Kidney (tissue), 13 donors: ENCODE measurements at regions not wholly inside any gene's neighbourhood (a gene's known extent, or its start where the extent isn't known, plus 50 kb on each side); places are given as distances from the start of the nearest gene placed in this dataset.

Source experiments
- DNase-seq, 5 donors: peaks; one replicate each; pipeline ENCODE4 v3.0.0-alpha.2; 2013 to 2020
- FAIRE-seq: peaks from 2 replicates; lab custom pipeline; 2012; peaks lifted over from hg19 to GRCh38; lab: Jason Lieb, UNC
- H3K27ac ChIP-seq, 2 donors: one replicate each; pipeline ENCODE4 v1.7.0; 2013; ENCODE audit warnings: low read depth in 2 of 2, low read length in 2 of 2, inconsistent platforms in 1 of 2
- H3K27me3 ChIP-seq: one replicate; pipeline ENCODE4 v1.7.1; 2013; ENCODE audit warnings: low read length, inconsistent platforms; ENCODE audit not compliant: control insufficient read depth, insufficient read depth
- H3K36me3 ChIP-seq, 3 donors: one replicate each; pipeline versions ENCODE4 v1.7.0 to v1.7.1; 2013; ENCODE audit warnings: low read length in 3 of 3, control low read depth in 1 of 3, inconsistent platforms in 1 of 3; ENCODE audit not compliant: insufficient read depth in 3 of 3, control insufficient read depth in 2 of 3
- H3K4me1 ChIP-seq, 3 donors: one replicate each; pipeline versions ENCODE4 v1.7.0 to v1.7.1; 2013; ENCODE audit warnings: low read length in 3 of 3, inconsistent platforms in 1 of 3, low read depth in 1 of 3; ENCODE audit not compliant: control insufficient read depth in 2 of 3, insufficient read depth in 2 of 3
- H3K4me3 ChIP-seq, 3 donors: one replicate each; pipeline versions ENCODE4 v1.7.0 to v1.8.1; 2013; ENCODE audit warnings: low read length in 3 of 3, control low read depth in 1 of 3, inconsistent platforms in 1 of 3
- H3K9ac ChIP-seq, 3 donors: one replicate each; pipeline versions ENCODE4 v1.7.0 to v1.7.1; 2013; ENCODE audit warnings: low read length in 3 of 3, control low read depth in 1 of 3, inconsistent platforms in 1 of 3
- H3K9me3 ChIP-seq, 3 donors: one replicate each; pipeline versions ENCODE4 v1.7.0 to v1.7.1; 2013; ENCODE audit warnings: low read length in 3 of 3, control low read depth in 1 of 3, inconsistent platforms in 1 of 3; ENCODE audit not compliant: control insufficient read depth in 2 of 3, insufficient read depth in 1 of 3
- CTCF ChIP-seq: IDR thresholded peaks from 3 replicates; pipeline ENCODE4 v1.5.1; 2012; ENCODE audit warnings: mild to moderate bottlenecking, moderate library complexity, borderline replicate concordance; ENCODE audit not compliant: insufficient read depth; ENCODE audit errors: extremely low read depth
- intact Hi-C: fragments of 100-400 bp; cut with DNase I; formaldehyde crosslinking; loops from one replicate; pipeline ENCODE4 v1.11.1; 2022
- donor health status: control.
- donor health status: control.
- donor health status: control.
- donor health status: control.
- donor health status: control.
- donor health status: DM: yes; HTN: yes; CAD: no.
- donor health status: Normal renal cell carcinoma (clear cell type).

GRCh38 chr18:56026509-56026908, 438.5 kb upstream of the TCF4 start:
- H3K27ac ChIP-seq, result no peak overlapping the region
- FAIRE-seq, result no peak

GRCh38 chr18:56021809-56022195, 433.8 kb upstream of the TCF4 start:
- H3K27ac ChIP-seq, result no peak overlapping the region
- no peaks in the 10 kb centered on the region for H3K36me3 ChIP-seq
- H3K9ac ChIP-seq, result no peak overlapping the region
- H3K9me3 ChIP-seq, result no peaks in the 10 kb centered on the region
- H3K4me3 ChIP-seq, result no peak overlapping the region
- FAIRE-seq, result no peak
- DNase-seq, result no peak
- TF ChIP-seq CTCF, result no peak
- intact Hi-C loops, result no loop called here
- H3K4me1 ChIP-seq, result no peaks in the 10 kb centered on the region
- H3K27me3 ChIP-seq, result no peaks in the 10 kb centered on the region

More at GRCh38 chr18:56026509-56026908, 438.5 kb upstream of the TCF4 start:
- TF ChIP-seq CTCF, result no peak
- Histone ChIP-seq H3K9me3 (no peaks in the 10 kb centered on the region), H3K4me3 (no peak overlapping the region), H3K36me3 (no peaks in the 10 kb centered on the region), H3K27me3 (no peaks in the 10 kb centered on the region), H3K4me1 (no peaks in the 10 kb centered on the region), H3K9ac (no peak overlapping the region)
- no peak for DNase-seq
- intact Hi-C loops, result no loop called here

- TF ChIP-seq CTCF, result no peak
- no peak for FAIRE-seq
- intact Hi-C loops, result no loop called here
Measured at GRCh38 chr18:56021136-56021808, 433.3 kb upstream of the TCF4 start.

GRCh38 chr18:56019908-56020307, 431.9 kb upstream of the TCF4 start:
- Histone ChIP-seq H3K27ac (no peak overlapping the region), H3K27me3 (no peaks in the 10 kb centered on the region), H3K4me1 (no peaks in the 10 kb centered on the region), H3K4me3 (no peak overlapping the region), H3K36me3 (no peaks in the 10 kb centered on the region), H3K9me3 (no peaks in the 10 kb centered on the region), H3K9ac (no peak overlapping the region)
- FAIRE-seq (no peak), DNase-seq (no peak)
- no peak for TF ChIP-seq CTCF
- intact Hi-C loops, result no loop called here

More at GRCh38 chr18:56021136-56021808, 433.3 kb upstream of the TCF4 start:
- H3K4me3 ChIP-seq, result no peak overlapping the region
- H3K9me3 ChIP-seq, result no peaks in the 10 kb centered on the region
- H3K36me3 ChIP-seq, result no peaks in the 10 kb centered on the region
- no peaks in the 10 kb centered on the region for H3K4me1 ChIP-seq
- no peak overlapping the region for H3K9ac ChIP-seq
- H3K27ac ChIP-seq, result no peak overlapping the region
- no peak for DNase-seq
- no peaks in the 10 kb centered on the region for H3K27me3 ChIP-seq
